ENCODE measurements at regions not wholly inside any gene's neighbourhood (a gene's known extent, or its start where the extent isn't known, plus 50 kb on each side); places are given as distances from the start of the nearest gene placed in this dataset.

- no peak for TF ChIP-seq CTCF (IDR thresholded peaks at IDR 0.05)
- no peak for TF ChIP-seq POLR2AphosphoS5 (IDR thresholded peaks at IDR 0.05)
- TF ChIP-seq POLR2A (IDR thresholded peaks at IDR 0.05) = no peak
Observed at GRCh38 chr21:14870853-14871149, 194.0 kb downstream of the NRIP1 start.

Data from prostate gland (tissue), 2 donors.